Panc1 (cell line): ENCODE measurements at regions not wholly inside any gene's neighbourhood (a gene's known extent, or its start where the extent isn't known, plus 50 kb on each side); places are given as distances from the start of the nearest gene placed in this dataset.

Source experiments
- ATAC-seq: fragments of 200-7000 bp; cut with Tn5 transposase; 2 replicates; pipeline ENCODE4 v1.9.1; 2020; ENCODE audit warnings: mild to moderate bottlenecking, moderate library complexity
- BruUV-seq: library from RNA; stranded (reverse); fragments of 400-500 nt; replicated peaks from 2 replicates; lab custom pipeline; 2021; lab: Mats Ljungman, UMichigan
- CTCF ChIA-PET: fragments of 300-600 bp; sonication (Branson Sonifier 250); formaldehyde crosslinking; loops from one replicate; lab custom pipeline; 2022; ENCODE audit warnings: antibody characterized with exemption; lab: Charles Lee
- POLR2A ChIA-PET: fragments of 300-600 bp; sonication (Branson Sonifier 250); formaldehyde crosslinking; loops from one replicate; lab custom pipeline; 2022; ENCODE audit warnings: antibody characterized with exemption; lab: Charles Lee
- DNase-seq: peaks from one replicate; pipeline ENCODE4 v3.0.0-alpha.2; 2010; ENCODE audit warnings: low read depth, low spot score
- H3K27ac ChIP-seq: 2 replicates; pipeline ENCODE4 v1.5.1; 2011; ENCODE audit warnings: mild to moderate bottlenecking, low read length, inconsistent platforms
- H3K27me3 ChIP-seq: fragments of 200-500 bp; sonication (Bioruptor generic); 2 replicates; pipeline ENCODE4 v1.6.0; 2014; ENCODE audit warnings: low read length, inconsistent platforms; ENCODE audit not compliant: control insufficient read depth, insufficient read depth
- H3K36me3 ChIP-seq: fragments of 200-500 bp; sonication (Bioruptor generic); 2 replicates; pipeline ENCODE4 v1.5.1; 2014; ENCODE audit warnings: inconsistent platforms, mild to moderate bottlenecking, low read length, moderate library complexity; ENCODE audit not compliant: control insufficient read depth, insufficient read depth
- H3K4me1 ChIP-seq: 2 replicates; pipeline ENCODE4 v1.5.1; 2011; ENCODE audit warnings: inconsistent platforms, mild to moderate bottlenecking, low read length, moderate library complexity; ENCODE audit not compliant: control insufficient read depth, insufficient read depth
- H3K4me3 ChIP-seq, 2 experiments: 2 replicates each; pipeline ENCODE4 v1.5.1; 2011 to 2012; ENCODE audit warnings: low read depth in 2 of 2, low read length in 2 of 2, mild to moderate bottlenecking in 2 of 2, inconsistent platforms in 1 of 2, moderate library complexity in 1 of 2
- H3K9me3 ChIP-seq: fragments of 200-500 bp; sonication (Bioruptor generic); 2 replicates; pipeline ENCODE4 v1.5.1; 2014; ENCODE audit warnings: low read depth, mild to moderate bottlenecking, inconsistent platforms, low read length, moderate library complexity; ENCODE audit not compliant: control insufficient read depth, insufficient read depth
- CTCF ChIP-seq: fragments of 450-650 bp; IDR thresholded peaks from 2 replicates; pipeline ENCODE4 v1.5.1; 2017; ENCODE audit warnings: mild to moderate bottlenecking
- POLR2AphosphoS5 ChIP-seq: IDR thresholded peaks from 2 replicates; pipeline ENCODE4 v1.6.1; 2012; ENCODE audit warnings: mild to moderate bottlenecking, low read depth, low read length, moderate library complexity
- SIN3A ChIP-seq: IDR thresholded peaks from 2 replicates; pipeline ENCODE4 v1.6.1; 2012; ENCODE audit warnings: low read depth, mild to moderate bottlenecking, low read length, moderate library complexity, borderline replicate concordance; ENCODE audit not compliant: insufficient read depth
- TCF7L2 ChIP-seq: IDR thresholded peaks from 2 replicates; pipeline ENCODE4 v1.6.1; 2011; ENCODE audit warnings: mild to moderate bottlenecking, low read depth, low read length, inconsistent platforms
- in situ Hi-C: cut with HindIII; loops from 2 replicates; pipeline ENCODE4 v1.10.0; 2016; ENCODE audit warnings: low sequenced_read_pairs, low pct_unique_long_range_greater_than_20kb
- intact Hi-C: fragments of 100-400 bp; cut with micrococcal nuclease; formaldehyde crosslinking; loops from one replicate; pipeline ENCODE4 v1.10.0; 2022; ENCODE audit not compliant: unreplicated experiment
- TF ChIP-seq, protein P1 (sequence below), 2 experiments: IDR thresholded peaks; 2 replicates each; pipeline ENCODE4 v1.6.1; 2011 to 2012; ENCODE audit warnings: low read depth in 2 of 2, control low read depth in 1 of 2, low read length in 1 of 2, mild to moderate bottlenecking in 1 of 2, moderate library complexity in 1 of 2; ENCODE audit not compliant: insufficient read depth in 1 of 2

DNA sequence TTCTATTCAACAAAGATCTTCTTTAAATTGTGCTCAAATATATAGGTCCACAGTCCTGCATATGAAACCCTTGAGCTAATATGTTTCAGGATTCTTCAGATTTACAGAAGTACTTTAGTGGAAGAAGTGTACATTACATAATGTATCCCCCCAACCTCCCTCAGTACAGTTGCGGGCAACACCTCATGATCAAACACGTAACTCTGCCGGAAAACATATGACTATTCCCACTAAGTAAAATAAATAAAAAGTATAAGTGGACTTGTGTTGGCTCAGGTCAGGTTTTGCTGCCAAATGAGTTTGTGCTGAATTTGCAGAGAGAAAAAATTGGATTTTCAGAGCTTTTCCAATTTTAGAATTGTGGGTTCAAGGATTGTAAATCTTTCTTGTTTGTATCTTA lies 267.6 kb upstream of the MDFIC2 start:
- H3K36me3 ChIP-seq: no peaks in the 10 kb centered on the region
- ATAC-seq (no peak), DNase-seq (no peak)
- TF ChIP-seq CTCF (no peak), SIN3A (no peak), TCF7L2 (no peak), POLR2AphosphoS5 (no peak)
- TF ChIP-seq, protein P1, sequence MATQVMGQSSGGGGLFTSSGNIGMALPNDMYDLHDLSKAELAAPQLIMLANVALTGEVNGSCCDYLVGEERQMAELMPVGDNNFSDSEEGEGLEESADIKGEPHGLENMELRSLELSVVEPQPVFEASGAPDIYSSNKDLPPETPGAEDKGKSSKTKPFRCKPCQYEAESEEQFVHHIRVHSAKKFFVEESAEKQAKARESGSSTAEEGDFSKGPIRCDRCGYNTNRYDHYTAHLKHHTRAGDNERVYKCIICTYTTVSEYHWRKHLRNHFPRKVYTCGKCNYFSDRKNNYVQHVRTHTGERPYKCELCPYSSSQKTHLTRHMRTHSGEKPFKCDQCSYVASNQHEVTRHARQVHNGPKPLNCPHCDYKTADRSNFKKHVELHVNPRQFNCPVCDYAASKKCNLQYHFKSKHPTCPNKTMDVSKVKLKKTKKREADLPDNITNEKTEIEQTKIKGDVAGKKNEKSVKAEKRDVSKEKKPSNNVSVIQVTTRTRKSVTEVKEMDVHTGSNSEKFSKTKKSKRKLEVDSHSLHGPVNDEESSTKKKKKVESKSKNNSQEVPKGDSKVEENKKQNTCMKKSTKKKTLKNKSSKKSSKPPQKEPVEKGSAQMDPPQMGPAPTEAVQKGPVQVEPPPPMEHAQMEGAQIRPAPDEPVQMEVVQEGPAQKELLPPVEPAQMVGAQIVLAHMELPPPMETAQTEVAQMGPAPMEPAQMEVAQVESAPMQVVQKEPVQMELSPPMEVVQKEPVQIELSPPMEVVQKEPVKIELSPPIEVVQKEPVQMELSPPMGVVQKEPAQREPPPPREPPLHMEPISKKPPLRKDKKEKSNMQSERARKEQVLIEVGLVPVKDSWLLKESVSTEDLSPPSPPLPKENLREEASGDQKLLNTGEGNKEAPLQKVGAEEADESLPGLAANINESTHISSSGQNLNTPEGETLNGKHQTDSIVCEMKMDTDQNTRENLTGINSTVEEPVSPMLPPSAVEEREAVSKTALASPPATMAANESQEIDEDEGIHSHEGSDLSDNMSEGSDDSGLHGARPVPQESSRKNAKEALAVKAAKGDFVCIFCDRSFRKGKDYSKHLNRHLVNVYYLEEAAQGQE (IDR thresholded peaks at IDR 0.05; ENCODE audit: insufficient read depth in 1 of 2, low read depth in 2 of 2, low read length in 1 of 2): no peak
- ChIA-PET POLR2A (no interaction called here), CTCF (no interaction called here)
- no TSS peak for BruUV-seq
- no peaks in the 10 kb centered on the region for H3K27me3 ChIP-seq
- H3K9me3 ChIP-seq: no peaks in the 10 kb centered on the region
- intact Hi-C loops: no loop called here
- no peak overlapping the region for H3K4me3 ChIP-seq
- in situ Hi-C loops: no loop called here
- H3K27ac ChIP-seq: no peak overlapping the region
- no peaks in the 10 kb centered on the region for H3K4me1 ChIP-seq

- Histone ChIP-seq H3K4me3 (no peak overlapping the region), H3K36me3 (no peaks in the 10 kb centered on the region), H3K27ac (no peak overlapping the region), H3K27me3 (no peaks in the 10 kb centered on the region), H3K9me3 (no peaks in the 10 kb centered on the region), H3K4me1 (no peaks in the 10 kb centered on the region)
- ATAC-seq (no peak), DNase-seq (no peak)
- CTCF ChIA-PET: no interaction called here
- BruUV-seq: no TSS peak
- intact Hi-C loops (no loop called here), in situ Hi-C loops (no loop called here)
- POLR2A ChIA-PET: no interaction called here
- TF ChIP-seq TCF7L2 (no peak), POLR2AphosphoS5 (no peak), SIN3A (no peak), CTCF (no peak)
- TF ChIP-seq, protein P1 (IDR thresholded peaks at IDR 0.05; ENCODE audit: insufficient read depth in 1 of 2, low read depth in 2 of 2, low read length in 1 of 2): no peak
These were observed 259.3 kb upstream of the MDFIC2 start for GRCh38 chr3:70571696-70572095.
